Activated CD4-positive, alpha-beta T cell treated with anti-CD3 and anti-CD28 coated beads for 36 hours (primary cell): ENCODE measurements at regions not wholly inside any gene's neighbourhood (a gene's known extent, or its start where the extent isn't known, plus 50 kb on each side); places are given as distances from the start of the nearest gene placed in this dataset.

Source experiments
- ATAC-seq: fragments of 200-7000 bp; cut with Tn5 transposase; one replicate; pipeline ENCODE4 v1.10.0; 2021; ENCODE audit warnings: mild to moderate bottlenecking, moderate library complexity
- CTCF ChIA-PET: fragments of 350-600 bp; sonication (Branson Sonifier 250); formaldehyde crosslinking; loops from one replicate; lab custom pipeline; 2021; ENCODE audit warnings: antibody characterized with exemption; lab: Charles Lee
- POLR2A ChIA-PET: fragments of 350-600 bp; sonication (Branson Sonifier 250); formaldehyde crosslinking; loops from one replicate; lab custom pipeline; 2021; ENCODE audit warnings: antibody characterized with exemption, inconsistent platforms; lab: Charles Lee
- DNase-seq: peaks from one replicate; pipeline ENCODE4 v3.0.0-alpha.2; 2020
- H3K27ac Mint-ChIP-seq: one replicate; pipeline ENCODE4 v1.8.0; 2021; ENCODE audit warnings: mixed read lengths
- H3K27me3 Mint-ChIP-seq: one replicate; pipeline ENCODE4 v1.8.0; 2021; ENCODE audit warnings: mixed read lengths
- H3K36me3 Mint-ChIP-seq: one replicate; pipeline ENCODE4 v1.8.0; 2021; ENCODE audit warnings: low read depth, mixed read lengths
- H3K4me1 Mint-ChIP-seq: one replicate; pipeline ENCODE4 v1.8.0; 2021; ENCODE audit warnings: mixed read lengths
- H3K4me3 Mint-ChIP-seq: one replicate; pipeline ENCODE4 v1.8.0; 2021; ENCODE audit warnings: mild to moderate bottlenecking, moderate library complexity, mixed read lengths
- H3K9me3 Mint-ChIP-seq: one replicate; pipeline ENCODE4 v1.8.0; 2021; ENCODE audit warnings: low read depth, mixed read lengths
- intact Hi-C, 2 experiments: fragments of 100-400 bp; cut with DNase I in 1 of 2; cut with micrococcal nuclease in 1 of 2; formaldehyde crosslinking; loops; one replicate each; pipeline versions ENCODE4 v1.14.2 to v1.15.1; 2022 to 2024; cut with DNase I, micrococcal nuclease

GRCh38 chr5:73242735-73243134 is 69.7 kb downstream of the TMEM174 start:
- POLR2A ChIA-PET, result no interaction called here
- intact Hi-C loops, result no loop called here
- H3K36me3 Mint-ChIP-seq, result no peaks in the 10 kb centered on the region
- CTCF ChIA-PET, result interaction anchor here (0.7 to 1.7 kb wide), 4 partner anchors 26 to 190 kb away, joined by 3 to 7 read pairs (median 4); no protein-coding TSS in a partner anchor
- no peaks in the 10 kb centered on the region for H3K4me1 Mint-ChIP-seq
- no peak overlapping the region for H3K27ac Mint-ChIP-seq
- peaks cover 25% of the 10 kb centered on the region for H3K27me3 Mint-ChIP-seq
- DNase-seq, result no peak
- ATAC-seq, result no peak
- no peak overlapping the region for H3K4me3 Mint-ChIP-seq
- H3K9me3 Mint-ChIP-seq, result no peaks in the 10 kb centered on the region

GRCh38 chr5:73238873-73239272 is 65.9 kb downstream of the TMEM174 start:
- no peak for ATAC-seq
- ChIA-PET CTCF (interaction anchor here (1.0 kb wide), 1 partner anchor 21 kb away, joined by 3 read pairs; no protein-coding TSS in a partner anchor), POLR2A (no interaction called here)
- Mint-ChIP-seq H3K9me3 (no peaks in the 10 kb centered on the region), H3K36me3 (no peaks in the 10 kb centered on the region), H3K4me1 (peaks cover 4% of the 10 kb centered on the region), H3K27ac (no peak overlapping the region), H3K27me3 (peaks cover 33% of the 10 kb centered on the region), H3K4me3 (no peak overlapping the region)
- intact Hi-C loops, result no loop called here
- DNase-seq, result no peak

- DNase-seq (no peak), ATAC-seq (no peak)
- Mint-ChIP-seq H3K4me3 (no peak overlapping the region), H3K4me1 (peaks cover 22% of the 10 kb centered on the region), H3K27ac (no peak overlapping the region), H3K9me3 (no peaks in the 10 kb centered on the region), H3K36me3 (no peaks in the 10 kb centered on the region), H3K27me3 (peaks cover 45% of the 10 kb centered on the region)
- intact Hi-C loops, result no loop called here
- POLR2A ChIA-PET, result no interaction called here
- CTCF ChIA-PET, result no interaction called here
These were observed 63.6 kb downstream of the TMEM174 start for GRCh38 chr5:73236541-73237128.

- H3K4me1 Mint-ChIP-seq, result peaks cover 28% of the 10 kb centered on the region
- POLR2A ChIA-PET, result no interaction called here
- ATAC-seq (no peak), DNase-seq (no peak)
- H3K27ac Mint-ChIP-seq, result no peak overlapping the region
- intact Hi-C loops, result loop anchor here (5.0 kb wide), 4 partner anchors 63 to 218 kb away; no protein-coding TSS in a partner anchor
- peaks cover 59% of the 10 kb centered on the region for H3K27me3 Mint-ChIP-seq
- H3K9me3 Mint-ChIP-seq, result no peaks in the 10 kb centered on the region
- H3K36me3 Mint-ChIP-seq, result no peaks in the 10 kb centered on the region
- no peak overlapping the region for H3K4me3 Mint-ChIP-seq
- CTCF ChIA-PET, result interaction anchor here (0.8 kb wide), 1 partner anchor 18 kb away, joined by 3 read pairs; no protein-coding TSS in a partner anchor
These were observed 61.2 kb downstream of the TMEM174 start for GRCh38 chr5:73234204-73234555.

GRCh38 chr5:73233461-73234203 is 60.6 kb downstream of the TMEM174 start:
- no peak for ATAC-seq
- no peaks in the 10 kb centered on the region for H3K9me3 Mint-ChIP-seq

GRCh38 chr5:73233053-73233460 is 60.1 kb downstream of the TMEM174 start:
- intact Hi-C loops, result loop anchor here (2.0 to 5.0 kb wide), 5 partner anchors 64 to 219 kb away; partner anchors contain the start of gene FOXD1 (in 1 of the 2)
- ChIA-PET CTCF (interaction anchor here (1.4 kb wide), 1 partner anchor 13 kb away, joined by 3 read pairs; no protein-coding TSS in a partner anchor), POLR2A (no interaction called here)
- Mint-ChIP-seq H3K27ac (no peak overlapping the region), H3K4me3 (no peak overlapping the region), H3K4me1 (peaks cover 28% of the 10 kb centered on the region), H3K9me3 (no peaks in the 10 kb centered on the region), H3K36me3 (no peaks in the 10 kb centered on the region), H3K27me3 (peaks cover 64% of the 10 kb centered on the region)
- DNase-seq (no peak), ATAC-seq (no peak)

More at GRCh38 chr5:73233461-73234203, 60.6 kb downstream of the TMEM174 start:
- peak; percentile 23 for DNase-seq
- intact Hi-C loops, result loop anchor here (2.0 to 5.0 kb wide), 5 partner anchors 64 to 219 kb away; partner anchors contain the start of gene FOXD1 (in 1 of the 2)
- CTCF ChIA-PET, result interaction anchor here (0.6 to 1.4 kb wide), 3 partner anchors 14 to 71 kb away, joined by 3 read pairs; no protein-coding TSS in a partner anchor
- no peaks in the 10 kb centered on the region for H3K36me3 Mint-ChIP-seq
- no peak overlapping the region for H3K27ac Mint-ChIP-seq
- H3K4me1 Mint-ChIP-seq, result peaks cover 28% of the 10 kb centered on the region
- H3K4me3 Mint-ChIP-seq, result peak overlapping the region; percentile 10
- POLR2A ChIA-PET, result no interaction called here
- H3K27me3 Mint-ChIP-seq, result peaks cover 62% of the 10 kb centered on the region

- POLR2A ChIA-PET, result no interaction called here
- Mint-ChIP-seq H3K27ac (no peak overlapping the region), H3K9me3 (no peaks in the 10 kb centered on the region), H3K36me3 (no peaks in the 10 kb centered on the region), H3K27me3 (peaks cover 65% of the 10 kb centered on the region), H3K4me3 (no peak overlapping the region), H3K4me1 (peaks cover 28% of the 10 kb centered on the region)
- peak; percentile 26 for ATAC-seq
- CTCF ChIA-PET, result interaction anchor here (0.6 to 1.4 kb wide), 2 partner anchors 12 to 214 kb away, joined by 3 read pairs; no protein-coding TSS in a partner anchor
- peak; percentile 26 for DNase-seq
- intact Hi-C loops, result loop anchor here (2.0 to 5.0 kb wide), 5 partner anchors 65 to 220 kb away; partner anchors contain the start of gene FOXD1 (in 1 of the 2)
These were observed 59.5 kb downstream of the TMEM174 start for GRCh38 chr5:73232266-73233041.

GRCh38 chr5:73231246-73231778 is 58.3 kb downstream of the TMEM174 start:
- DNase-seq, result no peak

GRCh38 chr5:73230264-73231245 is 57.6 kb downstream of the TMEM174 start:
- intact Hi-C loops, result loop anchor here (2.0 to 5.0 kb wide), 5 partner anchors 67 to 222 kb away; no protein-coding TSS in a partner anchor
- POLR2A ChIA-PET, result no interaction called here
- CTCF ChIA-PET, result interaction anchor here (0.7 to 2.0 kb wide), 4 partner anchors 13 to 52 kb away, joined by 3 to 11 read pairs (median 3); no protein-coding TSS in a partner anchor
- H3K4me1 Mint-ChIP-seq, result peaks cover 28% of the 10 kb centered on the region
- H3K36me3 Mint-ChIP-seq, result no peaks in the 10 kb centered on the region
- ATAC-seq (no peak), DNase-seq (no peak)
- no peak overlapping the region for H3K27ac Mint-ChIP-seq
- H3K9me3 Mint-ChIP-seq, result no peaks in the 10 kb centered on the region
- no peak overlapping the region for H3K4me3 Mint-ChIP-seq
- peaks cover 68% of the 10 kb centered on the region for H3K27me3 Mint-ChIP-seq

More at GRCh38 chr5:73231246-73231778, 58.3 kb downstream of the TMEM174 start:
- Mint-ChIP-seq H3K27ac (no peak overlapping the region), H3K9me3 (no peaks in the 10 kb centered on the region), H3K27me3 (peaks cover 69% of the 10 kb centered on the region), H3K36me3 (no peaks in the 10 kb centered on the region), H3K4me3 (no peak overlapping the region), H3K4me1 (peaks cover 28% of the 10 kb centered on the region)
- no peak for ATAC-seq
- CTCF ChIA-PET, result interaction anchor here (0.8 to 1.0 kb wide), 2 partner anchors 15 to 53 kb away, joined by 3 read pairs; no protein-coding TSS in a partner anchor
- intact Hi-C loops, result loop anchor here (2.0 to 5.0 kb wide), 5 partner anchors 66 to 221 kb away; no protein-coding TSS in a partner anchor
- POLR2A ChIA-PET, result no interaction called here

- POLR2A ChIA-PET, result no interaction called here
- peaks cover 66% of the 10 kb centered on the region for H3K27me3 Mint-ChIP-seq
- H3K4me1 Mint-ChIP-seq, result peaks cover 28% of the 10 kb centered on the region
- H3K9me3 Mint-ChIP-seq, result no peaks in the 10 kb centered on the region
- no peaks in the 10 kb centered on the region for H3K36me3 Mint-ChIP-seq
- CTCF ChIA-PET, result interaction anchor here (0.6 to 2.6 kb wide), 6 partner anchors 11 to 192 kb away, joined by 3 to 13 read pairs (median 4); no protein-coding TSS in a partner anchor
- H3K4me3 Mint-ChIP-seq, result no peak overlapping the region
- intact Hi-C loops, result no loop called here
- no peak overlapping the region for H3K27ac Mint-ChIP-seq
- no peak for DNase-seq
- ATAC-seq, result no peak
These were observed 56.3 kb downstream of the TMEM174 start for GRCh38 chr5:73229271-73229670.
